Renal cortical epithelial cell (primary cell): ENCODE measurements at regions not wholly inside any gene's neighbourhood (a gene's known extent, or its start where the extent isn't known, plus 50 kb on each side); places are given as distances from the start of the nearest gene placed in this dataset.

Experiments
- DNase-seq: peaks from one replicate; pipeline ENCODE4 v3.0.0-alpha.2; 2011; ENCODE audit warnings: low read depth

- DNase-seq, result no peak
Measured at GRCh38 chr10:126847666-126848065, 57.6 kb upstream of the DOCK1 start.

GRCh38 chr10:126849646-126850045 lies 55.6 kb upstream of the DOCK1 start:
- no peak for DNase-seq

GRCh38 chr10:126851414-126852108 lies 53.7 kb upstream of the DOCK1 start:
- DNase-seq, result no peak

GRCh38 chr10:126854726-126855495 lies 50.3 kb upstream of the DOCK1 start:
- DNase-seq, result no peak
